GM23338 (cell line): ENCODE measurements at regions not wholly inside any gene's neighbourhood (a gene's known extent, or its start where the extent isn't known, plus 50 kb on each side); places are given as distances from the start of the nearest gene placed in this dataset.

Source experiments
- CREB1 ChIP-seq: fragments of 250-450 bp; sonication (Bioruptor Pico); IDR thresholded peaks from 2 replicates; pipeline ENCODE4 v1.5.0; 2020; ENCODE audit warnings: low read depth, mild to moderate bottlenecking, moderate library complexity
- CTCF ChIP-seq, 2 experiments: fragments of 200-600 bp in 1 of 2; sonication (generic) in 1 of 2; conservative IDR thresholded peaks; 2 replicates each; pipeline versions ENCODE4 v1.5.1 to v1.6.1; 2016 to 2017; ENCODE audit warnings: antibody characterized with exemption in 2 of 2, low read depth in 2 of 2, mild to moderate bottlenecking in 2 of 2, moderate library complexity in 1 of 2
- ETS1 ChIP-seq: IDR thresholded peaks from 2 replicates; pipeline ENCODE4 v1.6.1; 2016; ENCODE audit warnings: antibody characterized with exemption
- EZH2 ChIP-seq: fragments of 200-600 bp; sonication (generic); IDR thresholded peaks from one replicate; pipeline ENCODE4 v1.8.0; 2017; ENCODE audit warnings: antibody characterized with exemption, mild to moderate bottlenecking, low read depth; ENCODE audit not compliant: unreplicated experiment
- EZH2phosphoT487 ChIP-seq: fragments of 200-600 bp; sonication (generic); IDR thresholded peaks from one replicate; pipeline ENCODE4 v1.8.1; 2018; ENCODE audit warnings: antibody characterized with exemption; ENCODE audit not compliant: unreplicated experiment
- JUNB ChIP-seq: IDR thresholded peaks from one replicate; pipeline ENCODE4 v1.6.1; 2016; ENCODE audit warnings: antibody characterized with exemption; ENCODE audit not compliant: unreplicated experiment
- NANOG ChIP-seq: IDR thresholded peaks from 2 replicates; pipeline ENCODE4 v1.6.1; 2016; ENCODE audit warnings: antibody characterized with exemption, borderline replicate concordance
- POLR2AphosphoS5 ChIP-seq: IDR thresholded peaks from 2 replicates; pipeline ENCODE4 v1.6.1; 2016; ENCODE audit warnings: antibody characterized with exemption, low read depth
- REST ChIP-seq: IDR thresholded peaks from one replicate; pipeline ENCODE4 v1.6.1; 2018; ENCODE audit warnings: antibody characterized with exemption; ENCODE audit not compliant: unreplicated experiment
- STAT1 ChIP-seq: IDR thresholded peaks from one replicate; pipeline ENCODE4 v1.6.1; 2016; ENCODE audit warnings: antibody characterized with exemption; ENCODE audit not compliant: unreplicated experiment
- ZNF114 ChIP-seq: fragments of 250-450 bp; sonication (Bioruptor Pico); IDR thresholded peaks from 2 replicates; pipeline ENCODE4 v1.5.0; 2020; ENCODE audit warnings: mild to moderate bottlenecking, moderate library complexity
- ZNF331 ChIP-seq: fragments of 250-450 bp; sonication (Bioruptor Pico); IDR thresholded peaks from 2 replicates; pipeline ENCODE4 v1.5.0; 2020; ENCODE audit warnings: low read depth, mild to moderate bottlenecking, moderate library complexity
- ZNF462 ChIP-seq: fragments of 250-450 bp; sonication (Bioruptor Pico); IDR thresholded peaks from 2 replicates; pipeline ENCODE4 v1.5.0; 2020; ENCODE audit warnings: mild to moderate bottlenecking, moderate library complexity

GRCh38 chr13:53612200-53612599, 583.6 kb downstream of the OLFM4 start:
- TF ChIP-seq POLR2AphosphoS5 (no peak), CTCF (conservative IDR thresholded peaks at IDR 0.05; ENCODE audit: low read depth in 2 of 2) (no peak), EZH2phosphoT487 (no peak), REST (no peak), CREB1 (no peak), EZH2 (no peak), ZNF462 (CRISPR knock-in tag) (no peak), ETS1 (no peak), JUNB (no peak), ZNF114 (no peak), STAT1 (no peak), ZNF331 (CRISPR knock-in tag) (no peak), NANOG (no peak)
